ENCODE measurements at regions not wholly inside any gene's neighbourhood (a gene's known extent, or its start where the extent isn't known, plus 50 kb on each side); places are given as distances from the start of the nearest gene placed in this dataset.

DNA sequence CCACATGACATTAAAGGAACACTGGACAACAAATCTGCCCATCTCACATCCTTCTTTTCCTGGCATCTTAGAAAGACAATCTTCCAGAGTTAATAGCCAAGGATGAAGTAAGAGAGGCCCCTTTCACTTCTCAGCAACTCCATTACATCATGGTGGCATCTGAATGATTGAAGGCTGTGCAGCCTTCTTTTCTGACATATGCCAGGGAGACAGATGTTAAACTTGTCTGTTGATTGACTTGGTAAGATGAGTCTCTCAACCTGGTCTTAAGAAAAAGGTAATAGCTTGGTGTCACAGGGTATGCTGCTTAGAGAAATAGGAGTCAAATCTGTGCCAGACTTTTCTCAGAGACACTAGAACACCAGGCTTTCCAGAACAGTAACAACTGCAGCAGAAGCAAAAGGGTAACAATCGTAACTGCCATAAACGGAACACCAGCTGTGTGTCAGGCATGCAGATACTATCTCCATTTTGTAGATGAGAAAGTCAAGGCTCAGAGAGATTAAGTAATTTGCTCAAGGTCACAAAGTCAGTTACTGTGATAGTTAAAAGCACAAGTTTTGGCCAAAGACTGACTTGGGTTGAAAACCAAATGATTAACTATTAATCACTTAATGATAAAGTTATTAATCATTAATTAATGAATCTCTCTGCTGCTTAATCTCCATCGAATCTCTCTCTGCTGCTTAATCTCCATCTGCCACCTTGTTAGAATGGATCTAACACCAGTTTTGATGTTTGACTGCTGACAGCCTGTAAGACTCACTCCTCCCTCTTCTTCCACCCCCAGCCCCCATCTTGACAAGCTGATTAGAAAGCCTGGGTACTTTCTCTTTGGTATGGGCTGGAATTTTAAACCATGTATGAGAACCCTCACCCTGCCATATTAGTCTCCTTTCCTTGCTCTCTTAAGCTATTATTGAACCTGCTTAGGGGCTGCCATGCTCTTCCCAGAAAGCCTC is 353.5 kb downstream of the ENC1 start:
- no peak for DNase-seq

DNA sequence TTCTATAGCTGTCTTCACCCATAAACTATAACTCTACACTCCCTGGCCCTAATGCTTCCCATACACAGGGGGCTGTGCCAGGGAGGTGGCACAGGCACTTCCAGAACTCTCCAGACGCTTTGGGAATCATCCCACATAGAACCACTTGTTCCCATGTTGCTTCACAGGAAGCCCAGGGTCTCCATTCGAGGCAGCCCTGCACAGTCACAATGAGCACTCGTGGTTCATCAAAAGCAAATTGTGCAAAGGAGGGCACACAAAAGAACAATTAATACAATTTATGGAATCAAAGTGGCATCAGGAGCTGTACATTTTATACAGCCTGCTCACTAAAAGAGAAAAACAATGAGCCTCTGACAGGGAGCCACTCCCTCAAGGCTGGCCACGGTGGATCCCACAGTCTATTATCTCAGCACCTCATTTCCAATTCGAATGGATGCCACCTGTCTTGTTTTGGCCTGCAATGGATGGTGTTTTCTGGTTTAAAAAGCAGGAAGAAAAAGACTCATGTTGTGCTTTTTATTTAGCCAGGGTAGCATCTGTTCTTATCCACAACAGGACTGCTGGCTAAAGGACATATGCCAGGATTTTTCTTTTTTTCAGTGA is 354.8 kb downstream of the ENC1 start:
- DNase-seq = no peak
- peaks cover 16% of the 10 kb centered on the region for H3K4me1 Mint-ChIP-seq
- no peak overlapping the region for H3K27ac Mint-ChIP-seq
- H3K9me3 Mint-ChIP-seq = no peaks in the 10 kb centered on the region
- peaks cover 11% of the 10 kb centered on the region for H3K27me3 Mint-ChIP-seq (ENCODE audit: low read depth, poor library complexity)
- TF ChIP-seq, protein P1, sequence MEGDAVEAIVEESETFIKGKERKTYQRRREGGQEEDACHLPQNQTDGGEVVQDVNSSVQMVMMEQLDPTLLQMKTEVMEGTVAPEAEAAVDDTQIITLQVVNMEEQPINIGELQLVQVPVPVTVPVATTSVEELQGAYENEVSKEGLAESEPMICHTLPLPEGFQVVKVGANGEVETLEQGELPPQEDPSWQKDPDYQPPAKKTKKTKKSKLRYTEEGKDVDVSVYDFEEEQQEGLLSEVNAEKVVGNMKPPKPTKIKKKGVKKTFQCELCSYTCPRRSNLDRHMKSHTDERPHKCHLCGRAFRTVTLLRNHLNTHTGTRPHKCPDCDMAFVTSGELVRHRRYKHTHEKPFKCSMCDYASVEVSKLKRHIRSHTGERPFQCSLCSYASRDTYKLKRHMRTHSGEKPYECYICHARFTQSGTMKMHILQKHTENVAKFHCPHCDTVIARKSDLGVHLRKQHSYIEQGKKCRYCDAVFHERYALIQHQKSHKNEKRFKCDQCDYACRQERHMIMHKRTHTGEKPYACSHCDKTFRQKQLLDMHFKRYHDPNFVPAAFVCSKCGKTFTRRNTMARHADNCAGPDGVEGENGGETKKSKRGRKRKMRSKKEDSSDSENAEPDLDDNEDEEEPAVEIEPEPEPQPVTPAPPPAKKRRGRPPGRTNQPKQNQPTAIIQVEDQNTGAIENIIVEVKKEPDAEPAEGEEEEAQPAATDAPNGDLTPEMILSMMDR (IDR thresholded peaks at IDR 0.05) = no peak
- H3K4me3 Mint-ChIP-seq = no peak overlapping the region
- H3K36me3 Mint-ChIP-seq (ENCODE audit: low read depth) = no peaks in the 10 kb centered on the region

More for the DNA sequence above, 353.5 kb downstream of the ENC1 start:
- Mint-ChIP-seq H3K4me3 (no peak overlapping the region), H3K27me3 (ENCODE audit: low read depth, poor library complexity) (peaks cover 11% of the 10 kb centered on the region), H3K27ac (no peak overlapping the region), H3K9me3 (no peaks in the 10 kb centered on the region), H3K36me3 (ENCODE audit: low read depth) (no peaks in the 10 kb centered on the region), H3K4me1 (peaks cover 10% of the 10 kb centered on the region)
- TF ChIP-seq, protein P1 (IDR thresholded peaks at IDR 0.05) = no peak

GRCh38 chr5:74282490-74282889 is 358.0 kb downstream of the ENC1 start:
- no peak overlapping the region for H3K4me3 Mint-ChIP-seq
- no peaks in the 10 kb centered on the region for H3K36me3 Mint-ChIP-seq (ENCODE audit: low read depth)
- peaks cover 11% of the 10 kb centered on the region for H3K27me3 Mint-ChIP-seq (ENCODE audit: low read depth, poor library complexity)
- no peak overlapping the region for H3K27ac Mint-ChIP-seq
- DNase-seq = no peak
- no peaks in the 10 kb centered on the region for H3K9me3 Mint-ChIP-seq
- peaks cover 14% of the 10 kb centered on the region for H3K4me1 Mint-ChIP-seq
- TF ChIP-seq, protein P1 (IDR thresholded peaks at IDR 0.05) = no peak

DNA sequence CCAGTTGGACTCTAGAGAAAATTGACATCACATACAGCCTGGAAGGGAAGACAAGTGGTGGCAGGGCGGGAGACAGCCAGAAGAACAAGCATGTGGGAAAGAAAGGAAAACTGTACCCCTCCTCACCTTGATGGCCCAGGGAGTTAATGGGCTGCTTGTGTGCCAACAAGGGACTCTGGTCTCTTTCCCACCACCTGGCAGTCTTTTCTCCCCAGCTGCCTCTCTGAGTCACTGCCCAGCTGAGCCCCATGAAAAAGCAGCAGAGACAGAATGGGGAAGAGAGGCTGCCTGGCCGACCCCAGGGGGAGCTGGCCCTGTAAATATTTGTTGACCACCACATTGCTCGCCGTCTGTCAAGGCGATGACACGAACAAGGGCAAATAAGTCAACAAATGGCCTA is 359.4 kb downstream of the ENC1 start:
- DNase-seq = no peak
- Mint-ChIP-seq H3K4me1 (peaks cover 18% of the 10 kb centered on the region), H3K36me3 (ENCODE audit: low read depth) (no peaks in the 10 kb centered on the region), H3K9me3 (no peaks in the 10 kb centered on the region), H3K27ac (no peak overlapping the region), H3K27me3 (ENCODE audit: low read depth, poor library complexity) (peaks cover 8% of the 10 kb centered on the region), H3K4me3 (no peak overlapping the region)
- TF ChIP-seq, protein P1 (IDR thresholded peaks at IDR 0.05) = no peak

- TF ChIP-seq, protein P1 (IDR thresholded peaks at IDR 0.05) = no peak
- peaks cover 26% of the 10 kb centered on the region for H3K4me1 Mint-ChIP-seq
Observed at GRCh38 chr5:74280306-74280705, 360.2 kb downstream of the ENC1 start.

More at GRCh38 chr5:74280306-74280705, 360.2 kb downstream of the ENC1 start:
- Mint-ChIP-seq H3K4me3 (no peak overlapping the region), H3K27ac (no peak overlapping the region), H3K9me3 (no peaks in the 10 kb centered on the region), H3K27me3 (ENCODE audit: low read depth, poor library complexity) (peaks cover 8% of the 10 kb centered on the region), H3K36me3 (ENCODE audit: low read depth) (no peaks in the 10 kb centered on the region)
- DNase-seq = no peak
